ENCODE measurements at regions not wholly inside any gene's neighbourhood (a gene's known extent, or its start where the extent isn't known, plus 50 kb on each side); places are given as distances from the start of the nearest gene placed in this dataset.

DNA sequence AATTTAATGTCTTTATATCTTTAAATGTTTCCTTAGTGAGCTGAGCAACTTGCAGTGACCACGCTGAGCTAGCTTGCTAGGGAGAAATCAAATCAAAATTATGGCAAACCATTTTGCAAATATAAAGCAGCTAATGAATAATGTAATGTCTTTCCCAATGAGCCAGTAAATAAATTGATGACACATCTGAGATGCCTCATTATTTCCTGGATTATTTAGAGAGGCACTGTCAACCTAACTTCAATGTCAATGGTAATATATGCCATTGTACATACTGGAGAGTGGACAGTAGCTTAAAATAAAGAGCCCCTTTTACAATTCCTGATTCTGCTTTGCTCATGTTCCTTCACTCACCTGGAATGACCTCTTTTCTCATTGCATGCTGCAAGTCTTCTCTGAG is 182.6 kb downstream of the PHLDA1 start (continued):
- no peak for TF ChIP-seq KDM1A (IDR thresholded peaks at IDR 0.05; ENCODE audit: low read depth)
- TF ChIP-seq NR3C1 (IDR thresholded peaks at IDR 0.05), result no peak
- TF ChIP-seq, protein P1, sequence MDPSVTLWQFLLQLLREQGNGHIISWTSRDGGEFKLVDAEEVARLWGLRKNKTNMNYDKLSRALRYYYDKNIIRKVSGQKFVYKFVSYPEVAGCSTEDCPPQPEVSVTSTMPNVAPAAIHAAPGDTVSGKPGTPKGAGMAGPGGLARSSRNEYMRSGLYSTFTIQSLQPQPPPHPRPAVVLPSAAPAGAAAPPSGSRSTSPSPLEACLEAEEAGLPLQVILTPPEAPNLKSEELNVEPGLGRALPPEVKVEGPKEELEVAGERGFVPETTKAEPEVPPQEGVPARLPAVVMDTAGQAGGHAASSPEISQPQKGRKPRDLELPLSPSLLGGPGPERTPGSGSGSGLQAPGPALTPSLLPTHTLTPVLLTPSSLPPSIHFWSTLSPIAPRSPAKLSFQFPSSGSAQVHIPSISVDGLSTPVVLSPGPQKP (IDR thresholded peaks at IDR 0.05; ENCODE audit: low read depth, low read length), result no peak
- no peak for TF ChIP-seq EHMT2 (IDR thresholded peaks at IDR 0.05; ENCODE audit: low read depth)

DNA sequence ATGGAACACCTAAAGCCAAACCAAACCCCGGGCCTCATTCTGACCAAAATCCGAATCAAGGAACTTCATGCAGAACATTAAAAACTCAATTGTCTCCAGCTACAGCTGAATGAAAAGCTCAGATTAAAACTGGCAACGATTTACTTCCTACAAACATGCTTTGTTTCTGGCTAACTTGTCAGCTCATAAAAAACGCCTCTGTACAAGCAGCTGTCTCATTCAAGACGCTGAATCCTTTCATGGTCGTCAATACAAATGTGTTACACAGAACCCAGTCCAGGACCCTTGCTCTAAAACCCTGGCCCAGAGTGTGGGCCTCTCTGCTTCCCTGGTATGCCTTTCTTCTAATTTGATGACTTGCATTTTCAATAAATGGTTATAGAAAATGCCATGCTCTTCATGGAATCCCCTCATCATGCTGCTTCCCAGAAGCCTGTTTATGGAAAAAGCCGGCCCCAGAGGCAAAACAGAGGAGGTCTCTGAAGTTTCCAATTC is 183.1 kb downstream of the PHLDA1 start:
- Histone ChIP-seq H3K4me2 (no peak overlapping the region), H3K27ac (peak overlapping the region in 1 of 2 experiments; percentile 83; a peak in 3 of 6 replicates), H3K4me3 (no peak overlapping the region), H3K4me1 (peaks cover 29% of the 10 kb centered on the region), H3K9me3 (no peaks in the 10 kb centered on the region)
- WGBS (ENCODE audit: missing lambda C conversion rate), result 84% methylated on average over 7 of the region's 7 CpGs
- FAIRE-seq (no peak), ATAC-seq (no peak), DNase-seq (ENCODE audit: low read depth in 1 of 2, low spot score in 1 of 2) (no peak)
- TF ChIP-seq PHF8 (IDR thresholded peaks at IDR 0.05; ENCODE audit: borderline replicate concordance, low read depth) (no peak), HEYL (CRISPR knock-in tag; IDR thresholded peaks at IDR 0.05) (no peak), MYC (IDR thresholded peaks at IDR 0.05; ENCODE audit: borderline replicate concordance, low read length) (no peak), NFE2L2 (conservative IDR thresholded peaks at IDR 0.05; ENCODE audit: low read length) (peak; percentile 56; the same call in 1 of the 2 replicates), MAFK (IDR thresholded peaks at IDR 0.05; ENCODE audit: partially characterized antibody) (peak; percentile 82)
- POLR2A ChIA-PET, result no interaction called here
- CTCF ChIA-PET, result interaction anchor here (0.6 to 0.7 kb wide), 2 partner anchors 24 to 65 kb away, joined by 3 read pairs; no protein-coding TSS in a partner anchor

DNA sequence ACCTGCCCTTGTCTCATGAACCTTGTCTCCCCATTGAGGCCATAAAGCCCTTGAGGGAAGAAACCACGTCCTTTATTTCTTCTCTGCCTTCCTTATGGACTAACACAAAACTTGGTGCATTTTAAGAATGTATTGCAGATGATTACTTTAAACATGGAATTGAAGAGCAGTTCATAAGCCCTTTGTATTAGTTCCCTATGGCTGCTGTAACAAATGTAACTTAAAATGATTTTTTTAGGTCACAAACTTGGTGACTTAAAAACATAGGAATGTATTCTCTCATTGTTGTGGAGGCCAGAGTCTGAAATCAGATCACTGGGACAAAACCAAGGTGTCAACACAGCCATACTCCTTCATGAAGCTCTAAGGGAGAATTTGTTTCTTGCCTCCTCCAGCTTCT is 185.5 kb downstream of the PHLDA1 start:
- WGBS (ENCODE audit: missing lambda C conversion rate), result 88% methylated on average over 1 of the region's 1 CpG
- FAIRE-seq, result no peak
- CTCF ChIA-PET, result interaction anchor here (2.2 kb wide), 1 partner anchor 9 kb away, joined by 6 read pairs; no protein-coding TSS in a partner anchor
- Histone ChIP-seq H3K4me3 (no peak overlapping the region), H3K27ac (no peak overlapping the region), H3K9me3 (no peaks in the 10 kb centered on the region), H3K4me2 (no peak overlapping the region), H3K4me1 (peaks cover 18% of the 10 kb centered on the region)
- no peak for TF ChIP-seq HOXB13 (CRISPR knock-in tag; IDR thresholded peaks at IDR 0.05; ENCODE audit: low read depth)
- no peak for TF ChIP-seq JUNB (IDR thresholded peaks at IDR 0.05)
- TF ChIP-seq, protein P2, sequence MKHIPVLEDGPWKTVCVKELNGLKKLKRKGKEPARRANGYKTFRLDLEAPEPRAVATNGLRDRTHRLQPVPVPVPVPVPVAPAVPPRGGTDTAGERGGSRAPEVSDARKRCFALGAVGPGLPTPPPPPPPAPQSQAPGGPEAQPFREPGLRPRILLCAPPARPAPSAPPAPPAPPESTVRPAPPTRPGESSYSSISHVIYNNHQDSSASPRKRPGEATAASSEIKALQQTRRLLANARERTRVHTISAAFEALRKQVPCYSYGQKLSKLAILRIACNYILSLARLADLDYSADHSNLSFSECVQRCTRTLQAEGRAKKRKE (CRISPR knock-in tag; IDR thresholded peaks at IDR 0.05; ENCODE audit: low read depth), result no peak
- no peak for TF ChIP-seq HOXB5 (CRISPR knock-in tag; IDR thresholded peaks at IDR 0.05)
- TF ChIP-seq, protein P3, sequence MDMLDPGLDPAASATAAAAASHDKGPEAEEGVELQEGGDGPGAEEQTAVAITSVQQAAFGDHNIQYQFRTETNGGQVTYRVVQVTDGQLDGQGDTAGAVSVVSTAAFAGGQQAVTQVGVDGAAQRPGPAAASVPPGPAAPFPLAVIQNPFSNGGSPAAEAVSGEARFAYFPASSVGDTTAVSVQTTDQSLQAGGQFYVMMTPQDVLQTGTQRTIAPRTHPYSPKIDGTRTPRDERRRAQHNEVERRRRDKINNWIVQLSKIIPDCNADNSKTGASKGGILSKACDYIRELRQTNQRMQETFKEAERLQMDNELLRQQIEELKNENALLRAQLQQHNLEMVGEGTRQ (IDR thresholded peaks at IDR 0.05), result no peak
- TF ChIP-seq SMC3 (IDR thresholded peaks at IDR 0.05), result no peak
- no peak for TF ChIP-seq FOSL2 (IDR thresholded peaks at IDR 0.05)
- TF ChIP-seq FOSL2 (CRISPR knock-in tag; IDR thresholded peaks at IDR 0.05), result no peak
- TF ChIP-seq ZC3H11A (IDR thresholded peaks at IDR 0.05), result no peak
- no peak for TF ChIP-seq EHMT2 (IDR thresholded peaks at IDR 0.05; ENCODE audit: low read depth)
- TF ChIP-seq, protein P4, sequence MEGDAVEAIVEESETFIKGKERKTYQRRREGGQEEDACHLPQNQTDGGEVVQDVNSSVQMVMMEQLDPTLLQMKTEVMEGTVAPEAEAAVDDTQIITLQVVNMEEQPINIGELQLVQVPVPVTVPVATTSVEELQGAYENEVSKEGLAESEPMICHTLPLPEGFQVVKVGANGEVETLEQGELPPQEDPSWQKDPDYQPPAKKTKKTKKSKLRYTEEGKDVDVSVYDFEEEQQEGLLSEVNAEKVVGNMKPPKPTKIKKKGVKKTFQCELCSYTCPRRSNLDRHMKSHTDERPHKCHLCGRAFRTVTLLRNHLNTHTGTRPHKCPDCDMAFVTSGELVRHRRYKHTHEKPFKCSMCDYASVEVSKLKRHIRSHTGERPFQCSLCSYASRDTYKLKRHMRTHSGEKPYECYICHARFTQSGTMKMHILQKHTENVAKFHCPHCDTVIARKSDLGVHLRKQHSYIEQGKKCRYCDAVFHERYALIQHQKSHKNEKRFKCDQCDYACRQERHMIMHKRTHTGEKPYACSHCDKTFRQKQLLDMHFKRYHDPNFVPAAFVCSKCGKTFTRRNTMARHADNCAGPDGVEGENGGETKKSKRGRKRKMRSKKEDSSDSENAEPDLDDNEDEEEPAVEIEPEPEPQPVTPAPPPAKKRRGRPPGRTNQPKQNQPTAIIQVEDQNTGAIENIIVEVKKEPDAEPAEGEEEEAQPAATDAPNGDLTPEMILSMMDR (IDR thresholded peaks at IDR 0.05), result no peak
- no peak for DNase-seq (ENCODE audit: low read depth in 1 of 2, low spot score in 1 of 2)
- no peak for ATAC-seq
- POLR2A ChIA-PET, result no interaction called here
